ENCODE measurements at regions not wholly inside any gene's neighbourhood (a gene's known extent, or its start where the extent isn't known, plus 50 kb on each side); places are given as distances from the start of the nearest gene placed in this dataset.

GRCh38 chr2:150783896-150784295 lies 296.4 kb upstream of the RND3 start:
- no peak for TF ChIP-seq CTCF (conservative IDR thresholded peaks at IDR 0.05; ENCODE audit: low read depth in 2 of 2)
- TF ChIP-seq EZH2phosphoT487 (IDR thresholded peaks at IDR 0.05; ENCODE audit: unreplicated experiment) = no peak
- no peak for TF ChIP-seq EZH2 (IDR thresholded peaks at IDR 0.05; ENCODE audit: low read depth, unreplicated experiment)
- TF ChIP-seq POLR2AphosphoS5 (IDR thresholded peaks at IDR 0.05; ENCODE audit: low read depth) = no peak
- TF ChIP-seq ZNF114 (CRISPR knock-in tag; IDR thresholded peaks at IDR 0.05) = no peak
- no peak for TF ChIP-seq CREB1 (CRISPR knock-in tag; IDR thresholded peaks at IDR 0.05; ENCODE audit: low read depth)
- TF ChIP-seq, protein P1, sequence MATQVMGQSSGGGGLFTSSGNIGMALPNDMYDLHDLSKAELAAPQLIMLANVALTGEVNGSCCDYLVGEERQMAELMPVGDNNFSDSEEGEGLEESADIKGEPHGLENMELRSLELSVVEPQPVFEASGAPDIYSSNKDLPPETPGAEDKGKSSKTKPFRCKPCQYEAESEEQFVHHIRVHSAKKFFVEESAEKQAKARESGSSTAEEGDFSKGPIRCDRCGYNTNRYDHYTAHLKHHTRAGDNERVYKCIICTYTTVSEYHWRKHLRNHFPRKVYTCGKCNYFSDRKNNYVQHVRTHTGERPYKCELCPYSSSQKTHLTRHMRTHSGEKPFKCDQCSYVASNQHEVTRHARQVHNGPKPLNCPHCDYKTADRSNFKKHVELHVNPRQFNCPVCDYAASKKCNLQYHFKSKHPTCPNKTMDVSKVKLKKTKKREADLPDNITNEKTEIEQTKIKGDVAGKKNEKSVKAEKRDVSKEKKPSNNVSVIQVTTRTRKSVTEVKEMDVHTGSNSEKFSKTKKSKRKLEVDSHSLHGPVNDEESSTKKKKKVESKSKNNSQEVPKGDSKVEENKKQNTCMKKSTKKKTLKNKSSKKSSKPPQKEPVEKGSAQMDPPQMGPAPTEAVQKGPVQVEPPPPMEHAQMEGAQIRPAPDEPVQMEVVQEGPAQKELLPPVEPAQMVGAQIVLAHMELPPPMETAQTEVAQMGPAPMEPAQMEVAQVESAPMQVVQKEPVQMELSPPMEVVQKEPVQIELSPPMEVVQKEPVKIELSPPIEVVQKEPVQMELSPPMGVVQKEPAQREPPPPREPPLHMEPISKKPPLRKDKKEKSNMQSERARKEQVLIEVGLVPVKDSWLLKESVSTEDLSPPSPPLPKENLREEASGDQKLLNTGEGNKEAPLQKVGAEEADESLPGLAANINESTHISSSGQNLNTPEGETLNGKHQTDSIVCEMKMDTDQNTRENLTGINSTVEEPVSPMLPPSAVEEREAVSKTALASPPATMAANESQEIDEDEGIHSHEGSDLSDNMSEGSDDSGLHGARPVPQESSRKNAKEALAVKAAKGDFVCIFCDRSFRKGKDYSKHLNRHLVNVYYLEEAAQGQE (IDR thresholded peaks at IDR 0.05; ENCODE audit: unreplicated experiment) = no peak
- TF ChIP-seq ZNF331 (CRISPR knock-in tag; IDR thresholded peaks at IDR 0.05; ENCODE audit: low read depth) = no peak
- no peak for TF ChIP-seq ZNF462 (CRISPR knock-in tag; IDR thresholded peaks at IDR 0.05)
- no peak for TF ChIP-seq ETS1 (IDR thresholded peaks at IDR 0.05)
- TF ChIP-seq NANOG (IDR thresholded peaks at IDR 0.05; ENCODE audit: borderline replicate concordance) = no peak
- no peak for TF ChIP-seq JUNB (IDR thresholded peaks at IDR 0.05; ENCODE audit: unreplicated experiment)
- no peak for TF ChIP-seq STAT1 (IDR thresholded peaks at IDR 0.05; ENCODE audit: unreplicated experiment)

Measured in GM23338 (cell line).